Activated CD4-positive, alpha-beta T cell treated with anti-CD3 and anti-CD28 coated beads, Interleukin-2, amount 10 ng/mL, durations not matched to agents 24 days and 14 days (primary cell): ENCODE measurements at regions not wholly inside any gene's neighbourhood (a gene's known extent, or its start where the extent isn't known, plus 50 kb on each side); places are given as distances from the start of the nearest gene placed in this dataset.

Experiments
- DNase-seq: peaks from one replicate; pipeline ENCODE4 v3.0.0; 2022
- H3K27ac Mint-ChIP-seq: one replicate; pipeline ENCODE4 v1.8.0; 2022; ENCODE audit warnings: mild to moderate bottlenecking, mixed read lengths
- H3K27me3 Mint-ChIP-seq: one replicate; pipeline ENCODE4 v1.8.0; 2022; ENCODE audit warnings: mixed read lengths
- H3K36me3 Mint-ChIP-seq: one replicate; pipeline ENCODE4 v1.8.0; 2022; ENCODE audit warnings: low read depth, mild to moderate bottlenecking, mixed read lengths
- H3K4me1 Mint-ChIP-seq: one replicate; pipeline ENCODE4 v1.8.0; 2021; ENCODE audit warnings: mixed read lengths
- H3K4me3 Mint-ChIP-seq: one replicate; pipeline ENCODE4 v1.8.0; 2022; ENCODE audit warnings: mild to moderate bottlenecking, moderate library complexity, mixed read lengths
- H3K9me3 Mint-ChIP-seq: one replicate; pipeline ENCODE4 v1.8.0; 2021; ENCODE audit warnings: mixed read lengths
- intact Hi-C: fragments of 100-400 bp; cut with micrococcal nuclease; formaldehyde crosslinking; loops from one replicate; pipeline ENCODE4 v1.15.1; 2023

DNA sequence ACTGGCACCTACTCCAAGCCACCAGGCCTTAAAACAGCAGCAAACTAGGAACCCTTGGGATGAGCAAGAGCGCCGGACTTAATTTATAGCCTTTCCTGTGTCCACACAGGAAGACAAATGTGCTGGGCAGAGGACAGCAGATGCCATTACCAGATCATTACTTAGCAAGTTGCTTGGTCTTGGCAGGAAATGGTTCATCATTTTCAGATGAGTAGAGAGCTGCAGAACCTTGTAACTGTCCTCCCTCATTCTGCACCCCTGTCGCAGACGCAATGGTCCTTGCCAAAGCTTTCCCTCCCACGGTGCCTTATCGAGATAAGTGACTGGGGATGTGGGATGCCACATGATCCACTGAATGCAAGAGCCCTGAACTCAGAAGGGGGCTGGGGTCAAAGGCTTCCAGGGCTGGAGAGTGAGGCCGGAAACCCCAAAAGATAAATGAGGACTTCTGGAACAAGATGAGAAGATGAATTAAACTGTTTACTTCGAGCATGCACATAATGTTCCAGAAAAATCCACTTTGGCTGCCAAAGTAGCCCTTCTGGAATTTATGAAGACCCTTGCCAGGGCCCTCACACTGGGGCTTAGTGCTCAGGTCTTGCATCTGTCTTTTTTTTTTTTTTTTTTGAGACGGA is 145.6 kb upstream of the ZNF32 start:
- Mint-ChIP-seq H3K9me3 (no peaks in the 10 kb centered on the region), H3K36me3 (no peaks in the 10 kb centered on the region), H3K27ac (no peak overlapping the region), H3K27me3 (peaks cover 21% of the 10 kb centered on the region), H3K4me1 (peaks cover under 1% of the 10 kb centered on the region), H3K4me3 (no peak overlapping the region)
- intact Hi-C loops: no loop called here
- DNase-seq: no peak

GRCh38 chr10:43793704-43794103 is 145.0 kb upstream of the ZNF32 start:
- Mint-ChIP-seq H3K27ac (no peak overlapping the region), H3K36me3 (no peaks in the 10 kb centered on the region), H3K9me3 (no peaks in the 10 kb centered on the region), H3K4me3 (no peak overlapping the region), H3K27me3 (peaks cover 19% of the 10 kb centered on the region), H3K4me1 (peaks cover 3% of the 10 kb centered on the region)
- no peak for DNase-seq
- intact Hi-C loops: no loop called here

DNA sequence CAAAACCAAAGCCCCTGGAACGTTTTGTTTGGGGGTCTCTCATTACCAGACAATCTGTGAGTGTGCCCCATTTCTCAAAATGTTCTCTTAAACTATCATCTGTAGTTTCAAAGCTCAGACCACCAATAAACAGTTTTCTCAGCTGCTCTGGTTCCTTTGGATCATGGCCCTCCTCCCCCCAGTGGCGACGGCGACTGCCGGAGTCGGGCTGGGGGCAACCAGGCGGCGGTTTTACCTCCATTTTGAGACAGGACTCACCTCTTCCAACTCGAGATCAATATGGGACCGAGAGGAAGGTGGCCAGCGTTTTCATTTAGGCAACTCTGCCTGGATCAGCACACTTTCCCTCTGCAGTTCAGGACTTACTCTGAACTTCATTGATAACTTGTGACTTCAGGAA is 141.5 kb upstream of the ZNF32 start:
- intact Hi-C loops: no loop called here
- peaks cover 6% of the 10 kb centered on the region for H3K27me3 Mint-ChIP-seq
- peaks cover 3% of the 10 kb centered on the region for H3K4me1 Mint-ChIP-seq
- no peak for DNase-seq
- H3K4me3 Mint-ChIP-seq: no peak overlapping the region
- H3K27ac Mint-ChIP-seq: no peak overlapping the region
- H3K36me3 Mint-ChIP-seq: no peaks in the 10 kb centered on the region
- H3K9me3 Mint-ChIP-seq: no peaks in the 10 kb centered on the region

DNA sequence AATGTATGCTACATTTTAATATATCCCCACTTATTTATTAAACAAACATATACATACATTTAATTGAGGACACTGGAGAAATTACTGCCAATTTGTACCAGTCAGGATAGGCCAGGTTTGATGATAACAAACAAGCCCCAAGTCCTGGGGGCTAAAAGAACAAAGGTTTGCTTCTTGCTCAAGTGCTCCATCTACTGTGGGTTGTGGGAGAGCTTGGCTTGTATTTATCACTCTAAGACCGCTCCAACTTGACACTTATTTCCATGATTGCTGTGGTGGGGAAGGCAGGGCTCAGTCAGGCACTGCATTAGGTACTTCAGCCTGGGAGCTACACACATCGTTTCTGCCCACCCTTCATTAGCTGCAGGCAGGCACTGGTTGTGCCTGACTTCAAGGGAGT is 136.6 kb upstream of the ZNF32 start:
- H3K4me1 Mint-ChIP-seq: peaks cover 17% of the 10 kb centered on the region
- H3K36me3 Mint-ChIP-seq: no peaks in the 10 kb centered on the region
- intact Hi-C loops: no loop called here
- no peak overlapping the region for H3K27ac Mint-ChIP-seq
- no peaks in the 10 kb centered on the region for H3K9me3 Mint-ChIP-seq
- H3K27me3 Mint-ChIP-seq: peaks cover 6% of the 10 kb centered on the region
- DNase-seq: peak; percentile 53
- no peak overlapping the region for H3K4me3 Mint-ChIP-seq

- Mint-ChIP-seq H3K9me3 (no peaks in the 10 kb centered on the region), H3K36me3 (no peaks in the 10 kb centered on the region), H3K27ac (no peak overlapping the region), H3K4me3 (no peak overlapping the region), H3K4me1 (peaks cover 21% of the 10 kb centered on the region), H3K27me3 (no peaks in the 10 kb centered on the region)
- intact Hi-C loops: loop anchor here (1.0 kb wide), 1 partner anchor 32 kb away; no protein-coding TSS in a partner anchor
- peak; percentile 49 for DNase-seq
Observed at GRCh38 chr10:43782814-43783213, 134.1 kb upstream of the ZNF32 start.

- peak overlapping the region; percentile 61 for H3K27ac Mint-ChIP-seq
- intact Hi-C loops: loop anchor here (1.0 kb wide), 1 partner anchor 34 kb away; no protein-coding TSS in a partner anchor
Observed at GRCh38 chr10:43781480-43782361, 133.0 kb upstream of the ZNF32 start.

DNA sequence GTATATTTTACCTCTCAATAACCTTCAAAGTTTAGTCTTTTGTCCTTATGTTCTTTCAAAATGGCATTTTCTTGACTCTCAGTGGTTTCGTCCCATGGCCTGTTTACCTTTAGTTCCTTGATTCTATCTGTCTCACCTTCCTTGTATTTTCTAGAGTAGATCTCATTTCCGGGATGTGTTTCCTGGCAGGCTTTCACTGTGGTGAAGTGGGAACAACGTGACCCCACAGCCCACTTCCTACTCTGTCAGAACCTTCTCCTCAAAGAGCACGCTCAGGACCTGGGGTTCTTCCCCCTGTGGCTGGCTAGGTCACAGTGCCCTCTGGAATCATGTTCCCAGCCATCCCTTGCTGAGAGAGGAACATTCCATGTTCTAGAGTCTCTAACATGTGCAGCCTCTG is 129.9 kb upstream of the ZNF32 start:
- Mint-ChIP-seq H3K4me3 (no peak overlapping the region), H3K36me3 (no peaks in the 10 kb centered on the region), H3K27ac (peak overlapping the region; percentile 11), H3K27me3 (peaks cover 2% of the 10 kb centered on the region), H3K9me3 (no peaks in the 10 kb centered on the region), H3K4me1 (peaks cover 24% of the 10 kb centered on the region)
- intact Hi-C loops: no loop called here
- peak; percentile 53 for DNase-seq

More at GRCh38 chr10:43781480-43782361, 133.0 kb upstream of the ZNF32 start:
- Mint-ChIP-seq H3K9me3 (no peaks in the 10 kb centered on the region), H3K27me3 (no peaks in the 10 kb centered on the region), H3K4me3 (peak overlapping the region; percentile 20), H3K36me3 (no peaks in the 10 kb centered on the region), H3K4me1 (peaks cover 21% of the 10 kb centered on the region)
- DNase-seq: peak; percentile 59

- peaks cover 4% of the 10 kb centered on the region for H3K9me3 Mint-ChIP-seq
- no peak overlapping the region for H3K4me3 Mint-ChIP-seq
- H3K4me1 Mint-ChIP-seq: peaks cover 11% of the 10 kb centered on the region
- peaks cover 7% of the 10 kb centered on the region for H3K27me3 Mint-ChIP-seq
- H3K27ac Mint-ChIP-seq: no peak overlapping the region
- intact Hi-C loops: no loop called here
- H3K36me3 Mint-ChIP-seq: no peaks in the 10 kb centered on the region
- peak; percentile 45 for DNase-seq
Observed at GRCh38 chr10:43775384-43775783, 126.7 kb upstream of the ZNF32 start.

- Mint-ChIP-seq H3K4me1 (peaks cover 11% of the 10 kb centered on the region), H3K27ac (no peak overlapping the region), H3K4me3 (no peak overlapping the region), H3K36me3 (no peaks in the 10 kb centered on the region), H3K9me3 (peaks cover 4% of the 10 kb centered on the region), H3K27me3 (peaks cover 12% of the 10 kb centered on the region)
- intact Hi-C loops: no loop called here
- no peak for DNase-seq
Observed at GRCh38 chr10:43774234-43774769, 125.6 kb upstream of the ZNF32 start.

DNA sequence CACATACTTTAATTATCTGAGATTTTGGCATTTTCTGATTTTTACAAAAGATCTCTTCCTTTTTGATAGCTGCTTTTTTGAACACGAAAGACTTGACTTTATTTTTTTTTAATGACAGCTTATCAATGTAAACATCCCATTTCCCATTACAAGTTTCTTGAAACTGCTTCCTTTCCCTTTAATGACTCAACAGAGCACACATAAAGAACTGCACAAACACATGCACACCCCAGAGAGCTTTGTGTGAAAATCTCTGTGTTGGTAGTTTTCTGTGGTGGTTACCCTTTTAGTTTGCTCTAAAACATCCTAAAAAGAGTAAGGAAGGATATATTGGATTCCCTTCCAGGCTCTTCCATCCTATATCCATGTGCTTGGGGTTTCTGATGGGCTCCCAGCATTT is 125.1 kb upstream of the ZNF32 start:
- Mint-ChIP-seq H3K36me3 (no peaks in the 10 kb centered on the region), H3K27ac (no peak overlapping the region), H3K9me3 (peaks cover 4% of the 10 kb centered on the region), H3K4me3 (no peak overlapping the region), H3K27me3 (peaks cover 14% of the 10 kb centered on the region), H3K4me1 (peaks cover 7% of the 10 kb centered on the region)
- DNase-seq: no peak
- intact Hi-C loops: no loop called here

- intact Hi-C loops: no loop called here
- Mint-ChIP-seq H3K27ac (no peak overlapping the region), H3K4me1 (peaks cover 4% of the 10 kb centered on the region), H3K4me3 (no peak overlapping the region), H3K36me3 (no peaks in the 10 kb centered on the region), H3K27me3 (peaks cover 16% of the 10 kb centered on the region), H3K9me3 (peaks cover 4% of the 10 kb centered on the region)
- no peak for DNase-seq
Observed at GRCh38 chr10:43772171-43772570, 123.5 kb upstream of the ZNF32 start.

- H3K4me1 Mint-ChIP-seq: peaks cover 4% of the 10 kb centered on the region
- intact Hi-C loops: no loop called here
- H3K27ac Mint-ChIP-seq: no peak overlapping the region
- H3K36me3 Mint-ChIP-seq: no peaks in the 10 kb centered on the region
- peaks cover 16% of the 10 kb centered on the region for H3K27me3 Mint-ChIP-seq
- no peak overlapping the region for H3K4me3 Mint-ChIP-seq
- peaks cover 4% of the 10 kb centered on the region for H3K9me3 Mint-ChIP-seq
- DNase-seq: no peak
Observed at GRCh38 chr10:43771675-43772074, 123.0 kb upstream of the ZNF32 start.

DNA sequence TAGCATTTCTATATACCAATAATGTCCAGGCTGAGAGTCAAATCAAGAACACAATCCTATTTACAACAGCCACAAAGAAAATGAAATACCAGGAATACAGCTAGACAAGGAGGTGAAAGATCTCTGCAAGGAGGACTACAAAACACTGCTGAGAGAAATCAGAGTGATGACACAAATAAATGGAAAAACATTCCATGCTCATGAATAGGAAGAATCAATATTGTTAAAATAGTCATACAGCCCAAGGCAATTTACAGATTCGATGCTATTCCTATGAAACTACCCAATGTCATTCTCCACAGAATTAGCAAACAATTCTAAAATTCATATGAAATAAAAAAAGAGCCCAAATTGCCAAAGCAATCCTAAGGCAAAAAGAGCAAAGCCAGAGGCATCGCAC is 116.8 kb upstream of the ZNF32 start:
- Mint-ChIP-seq H3K36me3 (no peaks in the 10 kb centered on the region), H3K4me3 (no peak overlapping the region), H3K9me3 (no peaks in the 10 kb centered on the region), H3K27ac (no peak overlapping the region), H3K4me1 (no peaks in the 10 kb centered on the region), H3K27me3 (peaks cover 22% of the 10 kb centered on the region)
- intact Hi-C loops: no loop called here
- no peak for DNase-seq

- DNase-seq: no peak
- peaks cover 17% of the 10 kb centered on the region for H3K27me3 Mint-ChIP-seq
- intact Hi-C loops: no loop called here
- H3K36me3 Mint-ChIP-seq: no peaks in the 10 kb centered on the region
- H3K4me3 Mint-ChIP-seq: no peak overlapping the region
- no peak overlapping the region for H3K27ac Mint-ChIP-seq
- H3K4me1 Mint-ChIP-seq: no peaks in the 10 kb centered on the region
- H3K9me3 Mint-ChIP-seq: no peaks in the 10 kb centered on the region
Observed at GRCh38 chr10:43763846-43764245, 115.2 kb upstream of the ZNF32 start.
